Stomach (tissue), 8 donors: ENCODE measurements at regions not wholly inside any gene's neighbourhood (a gene's known extent, or its start where the extent isn't known, plus 50 kb on each side); places are given as distances from the start of the nearest gene placed in this dataset.

Experiments used
- DNase-seq, 2 donors: peaks; one replicate each; pipeline versions ENCODE4 v3.0.0 to v3.0.0-alpha.2; 2013 to 2019
- H3K27ac ChIP-seq, 5 donors: fragments of 200-600 bp in 4 of 5; sonication (generic) in 4 of 5; one replicate each; pipeline ENCODE4 v1.5.1; 2013 to 2019; ENCODE audit warnings: mild to moderate bottlenecking in 1 of 5, moderate library complexity in 1 of 5
- H3K27me3 ChIP-seq, 3 donors: fragments of 200-600 bp; sonication (generic); one replicate each; pipeline ENCODE4 v1.5.1; 2017 to 2019; ENCODE audit warnings: mixed run types in 1 of 3
- H3K36me3 ChIP-seq, 4 donors: fragments of 200-600 bp; sonication (generic); 1 replicate in 3 of 4; 2 replicates in 1 of 4; pipeline ENCODE4 v1.5.1; 2016 to 2019
- H3K4me1 ChIP-seq, 4 donors: fragments of 200-600 bp; sonication (generic); one replicate each; pipeline ENCODE4 v1.5.1; 2016 to 2019
- H3K4me3 ChIP-seq, 4 donors: fragments of 200-600 bp; sonication (generic) in 3 of 4; one replicate each; pipeline ENCODE4 v1.5.1; 2016 to 2019; ENCODE audit warnings: mild to moderate bottlenecking in 1 of 4
- H3K9me3 ChIP-seq, 4 donors: fragments of 200-600 bp; sonication (generic); one replicate each; pipeline ENCODE4 v1.5.1; 2016 to 2019
- EP300 ChIP-seq: sonication (generic); formaldehyde crosslinking; IDR thresholded peaks from one replicate; pipeline ENCODE4 v1.6.1; 2017; ENCODE audit warnings: antibody characterized with exemption
- POLR2A ChIP-seq, 4 donors: fragments of 450-650 bp; IDR thresholded peaks; one replicate each; pipeline ENCODE4 v1.6.1; 2016; ENCODE audit warnings: antibody characterized with exemption in 4 of 4, control low read depth in 2 of 4, mild to moderate bottlenecking in 1 of 4, moderate library complexity in 1 of 4
- POLR2AphosphoS5 ChIP-seq, 3 donors: sonication (generic); formaldehyde crosslinking; IDR thresholded peaks; one replicate each; pipeline ENCODE4 v1.6.1; 2016; ENCODE audit warnings: antibody characterized with exemption in 3 of 3
- WGBS, 5 donors: extraction: QIAGEN DNeasy Blood & Tissue Kit in 3 of 5; methylation state at CpG; one replicate each; pipeline versions ENCODE4 v1.1.5 to v1.1.7; 2013 to 2018; 5-methylcytosine and 5-hydroxymethylcytosine counted together
- intact Hi-C: fragments of 100-400 bp; cut with DNase I; formaldehyde crosslinking; loops from one replicate; pipeline ENCODE4 v1.15.1; 2023; ENCODE audit warnings: low total_unique reads
- TF ChIP-seq, protein P1 (sequence below), 7 experiments: fragments of 450-650 bp in 4 of 7; fragments of 200-600 bp in 3 of 7; sonication (generic) in 3 of 7; IDR thresholded peaks; one replicate each; pipeline ENCODE4 v1.5.1; 2016 to 2019; ENCODE audit warnings: antibody characterized with exemption in 7 of 7, control low read depth in 2 of 7, mild to moderate bottlenecking in 1 of 7
- donor health status: healthy with polysubstance abuse.
- donor health status: Bipolar disorder and iron deficiency.
- donor health status: healthy.

DNA sequence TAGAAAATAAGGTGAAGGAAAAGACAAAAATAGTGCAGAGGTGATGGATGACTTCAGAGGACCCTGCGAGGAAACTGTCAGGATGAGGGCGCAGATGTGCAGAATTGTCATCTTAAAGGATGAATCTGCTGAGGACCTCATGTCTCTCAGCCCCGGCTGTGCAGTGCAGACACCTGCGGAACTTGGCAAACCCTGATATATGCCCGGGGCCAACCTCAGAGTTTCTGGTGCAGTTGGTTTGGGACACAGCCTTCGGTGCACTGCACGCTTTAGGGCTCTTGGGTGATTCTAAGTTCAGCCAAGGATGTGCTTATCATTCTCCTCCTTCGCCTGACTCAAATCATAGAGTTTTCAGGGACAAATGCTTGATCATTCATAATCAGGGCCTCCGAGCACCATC is 310.1 kb downstream of the TCERG1L start:
- Histone ChIP-seq H3K9me3 (peaks cover 0 to 5% (median 2%) of the 10 kb centered on the region in 4 donors), H3K36me3 (no peaks in the 10 kb centered on the region), H3K4me3 (no peak overlapping the region), H3K27me3 (peaks cover 0 to 28% (median 0%) of the 10 kb centered on the region in 3 donors), H3K4me1 (no peaks in the 10 kb centered on the region), H3K27ac (no peak overlapping the region)
- WGBS, 5 donors: 80 to 88% (median 88%) methylated on average over 9 of the region's 9 CpGs
- TF ChIP-seq EP300: no peak
- TF ChIP-seq POLR2AphosphoS5 (IDR thresholded peaks at IDR 0.05): no peak
- TF ChIP-seq, protein P1, sequence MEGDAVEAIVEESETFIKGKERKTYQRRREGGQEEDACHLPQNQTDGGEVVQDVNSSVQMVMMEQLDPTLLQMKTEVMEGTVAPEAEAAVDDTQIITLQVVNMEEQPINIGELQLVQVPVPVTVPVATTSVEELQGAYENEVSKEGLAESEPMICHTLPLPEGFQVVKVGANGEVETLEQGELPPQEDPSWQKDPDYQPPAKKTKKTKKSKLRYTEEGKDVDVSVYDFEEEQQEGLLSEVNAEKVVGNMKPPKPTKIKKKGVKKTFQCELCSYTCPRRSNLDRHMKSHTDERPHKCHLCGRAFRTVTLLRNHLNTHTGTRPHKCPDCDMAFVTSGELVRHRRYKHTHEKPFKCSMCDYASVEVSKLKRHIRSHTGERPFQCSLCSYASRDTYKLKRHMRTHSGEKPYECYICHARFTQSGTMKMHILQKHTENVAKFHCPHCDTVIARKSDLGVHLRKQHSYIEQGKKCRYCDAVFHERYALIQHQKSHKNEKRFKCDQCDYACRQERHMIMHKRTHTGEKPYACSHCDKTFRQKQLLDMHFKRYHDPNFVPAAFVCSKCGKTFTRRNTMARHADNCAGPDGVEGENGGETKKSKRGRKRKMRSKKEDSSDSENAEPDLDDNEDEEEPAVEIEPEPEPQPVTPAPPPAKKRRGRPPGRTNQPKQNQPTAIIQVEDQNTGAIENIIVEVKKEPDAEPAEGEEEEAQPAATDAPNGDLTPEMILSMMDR (IDR thresholded peaks at IDR 0.05): no peak
- TF ChIP-seq POLR2A (IDR thresholded peaks at IDR 0.05): no peak
- intact Hi-C loops: no loop called here
- DNase-seq: no peak

GRCh38 chr10:131002031-131002861 is 309.3 kb downstream of the TCERG1L start:
- Histone ChIP-seq H3K4me3 (no peak overlapping the region), H3K4me1 (no peaks in the 10 kb centered on the region), H3K27me3 (peaks cover 0 to 34% (median 0%) of the 10 kb centered on the region in 3 donors), H3K27ac (no peak overlapping the region), H3K36me3 (no peaks in the 10 kb centered on the region), H3K9me3 (peaks cover 0 to 5% (median 2%) of the 10 kb centered on the region in 4 donors)
- intact Hi-C loops: no loop called here
- 50 to 62% (median 60%) methylated on average over 12 of the region's 12 CpGs for WGBS, 5 donors
- TF ChIP-seq, protein P1 (IDR thresholded peaks at IDR 0.05): no peak
- no peak for TF ChIP-seq EP300
- no peak for TF ChIP-seq POLR2A (IDR thresholded peaks at IDR 0.05)
- DNase-seq: no peak

DNA sequence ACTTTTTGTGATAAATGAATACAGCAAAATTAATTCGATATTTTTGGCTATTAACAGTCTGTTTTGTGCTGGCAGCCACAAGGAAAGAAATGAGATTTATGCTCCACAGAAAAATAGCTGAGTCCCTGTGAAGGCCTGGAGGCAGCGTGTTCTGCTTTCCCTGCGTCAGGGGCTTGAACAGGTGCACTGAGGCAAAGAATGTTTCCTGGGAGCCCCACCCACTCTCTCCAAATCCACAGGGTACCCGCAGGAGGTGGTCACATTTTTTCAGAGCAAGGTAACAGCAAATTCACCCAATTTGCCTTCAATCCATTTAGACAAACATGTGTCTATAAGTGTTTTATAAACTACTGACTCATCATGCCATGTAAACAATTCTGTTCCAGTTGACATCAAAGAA is 308.1 kb downstream of the TCERG1L start:
- no peaks in the 10 kb centered on the region for H3K4me1 ChIP-seq
- no peak overlapping the region for H3K27ac ChIP-seq
- no peak overlapping the region for H3K4me3 ChIP-seq
- no peak for DNase-seq
- 65 to 80% (median 76%) methylated on average over 4 of the region's 4 CpGs for WGBS, 5 donors
- intact Hi-C loops: no loop called here
- TF ChIP-seq POLR2AphosphoS5 (IDR thresholded peaks at IDR 0.05) (no peak), EP300 (no peak), POLR2A (IDR thresholded peaks at IDR 0.05) (no peak)
- TF ChIP-seq, protein P1 (IDR thresholded peaks at IDR 0.05): no peak
- H3K9me3 ChIP-seq: peaks cover 0 to 5% (median 2%) of the 10 kb centered on the region in 4 donors
- peaks cover 0 to 38% (median 0%) of the 10 kb centered on the region in 3 donors for H3K27me3 ChIP-seq
- no peaks in the 10 kb centered on the region for H3K36me3 ChIP-seq

GRCh38 chr10:131004276-131004675 is 307.2 kb downstream of the TCERG1L start:
- WGBS, 5 donors: 38 to 58% (median 52%) methylated on average over 2 of the region's 2 CpGs
- no peak for DNase-seq
- peaks cover 0 to 37% (median 0%) of the 10 kb centered on the region in 3 donors for H3K27me3 ChIP-seq
- TF ChIP-seq EP300 (no peak), POLR2AphosphoS5 (IDR thresholded peaks at IDR 0.05) (no peak), POLR2A (IDR thresholded peaks at IDR 0.05) (no peak)
- TF ChIP-seq, protein P1 (IDR thresholded peaks at IDR 0.05): no peak
- H3K4me1 ChIP-seq: no peaks in the 10 kb centered on the region
- peaks cover 0 to 5% (median 2%) of the 10 kb centered on the region in 4 donors for H3K9me3 ChIP-seq
- H3K4me3 ChIP-seq: no peak overlapping the region
- no peak overlapping the region for H3K27ac ChIP-seq
- H3K36me3 ChIP-seq: no peaks in the 10 kb centered on the region
- intact Hi-C loops: no loop called here
